HepG2 (cell line): ENCODE measurements at regions not wholly inside any gene's neighbourhood (a gene's known extent, or its start where the extent isn't known, plus 50 kb on each side); places are given as distances from the start of the nearest gene placed in this dataset.

ENCODE experiments used
- ATAC-seq: fragments of 200-7000 bp; cut with Tn5 transposase; 3 replicates; pipeline ENCODE4 v1.9.1; 2020; ENCODE audit warnings: mild to moderate bottlenecking, moderate library complexity
- BruUV-seq: library from RNA; stranded (reverse); fragments of 400-500 nt; replicated peaks from 2 replicates; lab custom pipeline; 2021; lab: Mats Ljungman, UMichigan
- CTCF ChIA-PET: fragments of 300-600 bp; formaldehyde crosslinking; extraction: SDS; loops from one replicate; lab custom pipeline; 2021; ENCODE audit warnings: low total read pairs, inconsistent platforms, low intra/inter-chr PET ratio; lab: Yijun Ruan, JAX
- POLR2A ChIA-PET: fragments of 350-600 bp; sonication (Branson Sonifier 250); formaldehyde crosslinking; loops from one replicate; lab custom pipeline; 2020; ENCODE audit warnings: antibody characterized with exemption, inconsistent platforms; lab: Yijun Ruan, JAX
- DNase-seq: peaks from one replicate; pipeline ENCODE4 v3.0.0-alpha.2; 2015; ENCODE audit warnings: low spot score
- FAIRE-seq: peaks from 3 replicates; lab custom pipeline; 2011; peaks lifted over from hg19 to GRCh38; lab: Jason Lieb, UNC
- H2AFZ ChIP-seq: one replicate; pipeline ENCODE4 v1.6.1; 2011; ENCODE audit warnings: low read length, inconsistent platforms
- H3K27ac ChIP-seq: fragments of 300-600 bp; 3 replicates; pipeline ENCODE4 v1.8.0; 2011; ENCODE audit warnings: mixed run types, mild to moderate bottlenecking, mixed read lengths, low read length, inconsistent platforms; ENCODE audit not compliant: insufficient read depth; ENCODE audit errors: extremely low read length
- H3K27me3 ChIP-seq, 2 experiments: fragments of 200-600 bp in 1 of 2; 2 replicates in 1 of 2; 3 replicates in 1 of 2; pipeline versions ENCODE4 v1.6.0 to v1.8.0; 2011; ENCODE audit warnings: low read length in 2 of 2, mild to moderate bottlenecking in 2 of 2, moderate library complexity in 2 of 2, inconsistent platforms in 1 of 2; ENCODE audit not compliant: insufficient read depth in 2 of 2, control insufficient read depth in 1 of 2
- H3K36me3 ChIP-seq, 2 experiments: fragments of 200-600 bp in 1 of 2; replicated peaks in 1 of 2; 2 replicates in 1 of 2; 3 replicates in 1 of 2; pipeline versions ENCODE4 v1.5.1 to v1.8.0; 2011; ENCODE audit warnings: low read length in 2 of 2, inconsistent platforms in 1 of 2; ENCODE audit not compliant: insufficient read depth in 2 of 2, control insufficient read depth in 1 of 2
- H3K4me1 ChIP-seq: 2 replicates; pipeline ENCODE4 v1.5.1; 2012; ENCODE audit warnings: low read length, inconsistent platforms; ENCODE audit not compliant: insufficient read depth
- H3K4me2 ChIP-seq: 2 replicates; pipeline ENCODE4 v1.6.0; 2011; ENCODE audit warnings: low read depth, low read length, inconsistent platforms
- H3K4me3 ChIP-seq, 3 experiments: fragments of 200-600 bp in 1 of 3; sonication (generic), shearing (Covaris generic) in 1 of 3; replicated peaks in 1 of 3; 2 replicates each; pipeline ENCODE4 v1.5.1; 2011 to 2016; ENCODE audit warnings: low read length in 3 of 3, inconsistent platforms in 2 of 3, low read depth in 2 of 3, mild to moderate bottlenecking in 2 of 3, control low read depth in 1 of 3, mixed read lengths in 1 of 3; ENCODE audit not compliant: insufficient read depth in 1 of 3
- H3K79me2 ChIP-seq: one replicate; pipeline ENCODE4 v1.6.1; 2011; ENCODE audit warnings: low read length, inconsistent platforms; ENCODE audit not compliant: insufficient read depth
- H3K9ac ChIP-seq: 2 replicates; pipeline ENCODE4 v1.6.0; 2011; ENCODE audit warnings: mild to moderate bottlenecking, low read depth, low read length, inconsistent platforms; ENCODE audit not compliant: insufficient read depth
- H3K9me3 ChIP-seq: 2 replicates; pipeline ENCODE4 v1.5.1; 2012; ENCODE audit warnings: mild to moderate bottlenecking, low read length
- H4K20me1 ChIP-seq: 2 replicates; pipeline ENCODE4 v1.6.0; 2011; ENCODE audit warnings: inconsistent platforms, mild to moderate bottlenecking, low read length, moderate library complexity; ENCODE audit not compliant: insufficient read depth
- BRCA1 ChIP-seq: sonication (generic); formaldehyde crosslinking; IDR thresholded peaks from 2 replicates; pipeline ENCODE4 v1.4.0; 2020; ENCODE audit warnings: missing genetic modification reagents
- MTA1 ChIP-seq: sonication (generic); formaldehyde crosslinking; IDR thresholded peaks from 2 replicates; pipeline ENCODE4 v1.4.0; 2020; ENCODE audit warnings: missing genetic modification reagents, mild to moderate bottlenecking, borderline replicate concordance
- MTF1 ChIP-seq: sonication (generic); formaldehyde crosslinking; IDR thresholded peaks from 2 replicates; pipeline ENCODE4 v1.5.0; 2020; ENCODE audit warnings: missing genetic modification reagents
- PRPF4 ChIP-seq: fragments of 200-400 bp; formaldehyde crosslinking; IDR thresholded peaks from 2 replicates; pipeline ENCODE4 v1.6.1; 2016; ENCODE audit warnings: low read length, low read depth; ENCODE audit not compliant: poor library complexity, severe bottlenecking
- RARA ChIP-seq: IDR thresholded peaks from 2 replicates; pipeline ENCODE4 v1.6.1; 2016; ENCODE audit warnings: missing genetic modification reagents, missing compliant biosample characterization
- SRY ChIP-seq: sonication (generic); formaldehyde crosslinking; IDR thresholded peaks from 2 replicates; pipeline ENCODE4 v1.8.0; 2022; ENCODE audit warnings: mild to moderate bottlenecking, missing genetic modification reagents
- TAF1 ChIP-seq: sonication (generic); formaldehyde crosslinking; IDR thresholded peaks from 2 replicates; pipeline ENCODE4 v1.4.0; 2020; ENCODE audit warnings: missing genetic modification reagents
- ZFP37 ChIP-seq: sonication (generic); formaldehyde crosslinking; IDR thresholded peaks from 2 replicates; pipeline ENCODE4 v1.4.0; 2020; ENCODE audit warnings: missing genetic modification reagents, borderline replicate concordance
- ZNF136 ChIP-seq: sonication (generic); formaldehyde crosslinking; IDR thresholded peaks from 2 replicates; pipeline ENCODE4 v1.8.1; 2022; ENCODE audit warnings: low read depth, mild to moderate bottlenecking, moderate library complexity, missing genetic modification reagents
- ZNF350 ChIP-seq: sonication (generic); formaldehyde crosslinking; IDR thresholded peaks from 2 replicates; pipeline ENCODE4 v1.4.0; 2020; ENCODE audit warnings: mild to moderate bottlenecking, low read depth, missing genetic modification reagents, borderline replicate concordance
- ZNF446 ChIP-seq: sonication (generic); formaldehyde crosslinking; IDR thresholded peaks from 2 replicates; pipeline ENCODE4 v1.5.0; 2020; ENCODE audit warnings: mild to moderate bottlenecking, missing genetic modification reagents
- ZNF792 ChIP-seq: IDR thresholded peaks from 2 replicates; pipeline ENCODE4 v1.6.1; 2016
- WGBS: methylation state at CpG from one replicate; pipeline ENCODE4 v1.1.6; 2017; ENCODE audit warnings: low lambda C conversion rate; 5-methylcytosine and 5-hydroxymethylcytosine counted together
- in situ Hi-C: cut with HindIII; loops from 2 replicates; pipeline ENCODE4 v1.10.0; 2017; ENCODE audit warnings: low pct_unique_long_range_greater_than_20kb; ENCODE audit not compliant: extremely low pct_ligation_motif_present
- intact Hi-C: fragments of 100-400 bp; cut with micrococcal nuclease; formaldehyde crosslinking; loops from one replicate; pipeline ENCODE4 v1.10.0; 2022; ENCODE audit not compliant: unreplicated experiment
- TF ChIP-seq, protein P1 (sequence below): sonication (generic); formaldehyde crosslinking; IDR thresholded peaks from 2 replicates; pipeline ENCODE4 v1.4.0; 2020; ENCODE audit warnings: missing genetic modification reagents
- TF ChIP-seq, protein P2 (sequence below): sonication (generic); formaldehyde crosslinking; conservative IDR thresholded peaks from 2 replicates; pipeline ENCODE4 v1.5.0; 2020; ENCODE audit warnings: missing genetic modification reagents
- TF ChIP-seq, protein P3 (sequence below): IDR thresholded peaks from 2 replicates; pipeline ENCODE4 v1.6.1; 2012; ENCODE audit warnings: inconsistent platforms

DNA sequence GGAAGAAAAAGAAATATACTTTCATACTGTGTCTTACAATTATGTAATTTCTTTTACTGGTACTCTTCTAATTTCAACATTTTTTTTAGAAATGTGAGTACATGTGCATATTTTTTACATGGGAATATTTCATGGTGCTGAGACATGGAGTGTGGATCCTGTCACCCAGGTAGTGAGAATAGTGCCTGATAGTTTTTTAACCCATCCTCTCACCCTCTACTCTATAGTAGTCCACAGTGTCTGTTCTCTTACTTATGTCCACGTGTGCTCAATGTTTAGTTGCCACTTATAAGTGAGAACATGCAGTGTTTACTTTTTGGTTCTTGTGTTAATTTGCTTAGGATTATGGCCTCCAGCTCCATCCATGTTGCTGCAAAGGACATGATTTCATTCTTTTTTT is 548.8 kb downstream of the AACS start:
- no peak overlapping the region for H3K4me3 ChIP-seq
- no peak overlapping the region for H3K4me2 ChIP-seq
- no peak overlapping the region for H3K9ac ChIP-seq
- FAIRE-seq = no peak
- intact Hi-C loops (no loop called here), in situ Hi-C loops (no loop called here)
- no peak for ATAC-seq
- no peaks in the 10 kb centered on the region for H3K9me3 ChIP-seq
- no TSS peak for BruUV-seq
- no peaks in the 10 kb centered on the region for H3K36me3 ChIP-seq
- CTCF ChIA-PET = no interaction called here
- TF ChIP-seq PRPF4 = no peak
- no peak for TF ChIP-seq MTF1 (CRISPR knock-in tag)
- TF ChIP-seq TAF1 (CRISPR knock-in tag) = no peak
- no peak for TF ChIP-seq SRY (CRISPR knock-in tag)
- TF ChIP-seq, protein P1, sequence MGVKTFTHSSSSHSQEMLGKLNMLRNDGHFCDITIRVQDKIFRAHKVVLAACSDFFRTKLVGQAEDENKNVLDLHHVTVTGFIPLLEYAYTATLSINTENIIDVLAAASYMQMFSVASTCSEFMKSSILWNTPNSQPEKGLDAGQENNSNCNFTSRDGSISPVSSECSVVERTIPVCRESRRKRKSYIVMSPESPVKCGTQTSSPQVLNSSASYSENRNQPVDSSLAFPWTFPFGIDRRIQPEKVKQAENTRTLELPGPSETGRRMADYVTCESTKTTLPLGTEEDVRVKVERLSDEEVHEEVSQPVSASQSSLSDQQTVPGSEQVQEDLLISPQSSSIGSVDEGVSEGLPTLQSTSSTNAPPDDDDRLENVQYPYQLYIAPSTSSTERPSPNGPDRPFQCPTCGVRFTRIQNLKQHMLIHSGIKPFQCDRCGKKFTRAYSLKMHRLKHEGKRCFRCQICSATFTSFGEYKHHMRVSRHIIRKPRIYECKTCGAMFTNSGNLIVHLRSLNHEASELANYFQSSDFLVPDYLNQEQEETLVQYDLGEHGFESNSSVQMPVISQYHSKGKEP = no peak
- TF ChIP-seq BRCA1 (CRISPR knock-in tag) = no peak
- TF ChIP-seq ZNF792 (CRISPR knock-in tag) = no peak
- no peak for TF ChIP-seq ZNF350 (CRISPR knock-in tag)
- no peak overlapping the region for H2AFZ ChIP-seq
- H3K27me3 ChIP-seq = no peaks in the 10 kb centered on the region
- no peaks in the 10 kb centered on the region for H3K79me2 ChIP-seq
- no peak for DNase-seq
- no peak overlapping the region for H3K27ac ChIP-seq
- H4K20me1 ChIP-seq = no peaks in the 10 kb centered on the region
- WGBS = 0% methylated on average over 1 of the region's 1 CpG
- no peaks in the 10 kb centered on the region for H3K4me1 ChIP-seq
- POLR2A ChIA-PET = no interaction called here

DNA sequence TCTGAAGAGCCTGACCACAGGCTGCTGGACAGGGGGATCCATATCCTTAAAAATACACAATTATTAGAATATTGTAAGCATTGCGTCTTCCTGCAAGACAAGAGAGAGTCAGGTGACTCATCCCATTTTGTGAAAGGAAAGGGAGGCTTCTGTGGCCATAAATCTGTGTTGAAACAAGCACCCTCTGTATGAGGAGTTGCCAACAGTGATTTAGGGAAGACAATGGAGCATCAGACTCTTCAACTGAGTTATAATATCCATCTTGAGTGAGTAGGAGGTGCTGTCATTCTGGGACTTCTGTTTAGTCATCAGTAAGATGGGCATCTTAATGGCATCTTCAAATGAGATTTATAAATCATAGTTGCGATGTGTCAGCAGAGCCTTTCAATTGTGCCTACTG is 554.5 kb downstream of the AACS start:
- H3K36me3 ChIP-seq = no peaks in the 10 kb centered on the region
- H3K4me3 ChIP-seq = no peak overlapping the region
- no peak for ATAC-seq
- 17% methylated on average over 2 of the region's 2 CpGs for WGBS
- H3K4me1 ChIP-seq = no peaks in the 10 kb centered on the region
- ChIA-PET POLR2A (no interaction called here), CTCF (no interaction called here)
- no peaks in the 10 kb centered on the region for H3K9me3 ChIP-seq
- no TSS peak for BruUV-seq
- no peak overlapping the region for H3K27ac ChIP-seq
- H2AFZ ChIP-seq = no peak overlapping the region
- H3K9ac ChIP-seq = no peak overlapping the region
- H4K20me1 ChIP-seq = no peaks in the 10 kb centered on the region
- H3K4me2 ChIP-seq = no peak overlapping the region
- no peak for FAIRE-seq
- intact Hi-C loops = no loop called here
- DNase-seq = no peak
- no peaks in the 10 kb centered on the region for H3K79me2 ChIP-seq
- H3K27me3 ChIP-seq = no peaks in the 10 kb centered on the region
- in situ Hi-C loops = no loop called here
- TF ChIP-seq ZNF136 (no peak), ZFP37 (no peak), ZNF446 (CRISPR knock-in tag) (no peak), MTA1 (CRISPR knock-in tag) (no peak), RARA (CRISPR knock-in tag) (no peak)
- TF ChIP-seq, protein P2, sequence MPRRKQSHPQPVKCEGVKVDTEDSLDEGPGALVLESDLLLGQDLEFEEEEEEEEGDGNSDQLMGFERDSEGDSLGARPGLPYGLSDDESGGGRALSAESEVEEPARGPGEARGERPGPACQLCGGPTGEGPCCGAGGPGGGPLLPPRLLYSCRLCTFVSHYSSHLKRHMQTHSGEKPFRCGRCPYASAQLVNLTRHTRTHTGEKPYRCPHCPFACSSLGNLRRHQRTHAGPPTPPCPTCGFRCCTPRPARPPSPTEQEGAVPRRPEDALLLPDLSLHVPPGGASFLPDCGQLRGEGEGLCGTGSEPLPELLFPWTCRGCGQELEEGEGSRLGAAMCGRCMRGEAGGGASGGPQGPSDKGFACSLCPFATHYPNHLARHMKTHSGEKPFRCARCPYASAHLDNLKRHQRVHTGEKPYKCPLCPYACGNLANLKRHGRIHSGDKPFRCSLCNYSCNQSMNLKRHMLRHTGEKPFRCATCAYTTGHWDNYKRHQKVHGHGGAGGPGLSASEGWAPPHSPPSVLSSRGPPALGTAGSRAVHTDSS (CRISPR knock-in tag) = no peak
- TF ChIP-seq, protein P3, sequence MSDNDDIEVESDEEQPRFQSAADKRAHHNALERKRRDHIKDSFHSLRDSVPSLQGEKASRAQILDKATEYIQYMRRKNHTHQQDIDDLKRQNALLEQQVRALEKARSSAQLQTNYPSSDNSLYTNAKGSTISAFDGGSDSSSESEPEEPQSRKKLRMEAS = no peak
